Coronary artery (tissue), 2 donors: ENCODE measurements at regions not wholly inside any gene's neighbourhood (a gene's known extent, or its start where the extent isn't known, plus 50 kb on each side); places are given as distances from the start of the nearest gene placed in this dataset.

Source experiments
- DNase-seq: peaks from one replicate; pipeline ENCODE4 v3.0.0-alpha.2; 2017; ENCODE audit warnings: low spot score
- H3K27ac ChIP-seq, 2 donors: fragments of 200-600 bp; sonication (generic); one replicate each; pipeline ENCODE4 v1.5.1; 2016 to 2019
- H3K4me3 ChIP-seq: fragments of 200-600 bp; sonication (generic); 2 replicates; pipeline ENCODE4 v1.5.1; 2016; ENCODE audit warnings: mild to moderate bottlenecking, moderate library complexity
- CTCF ChIP-seq: fragments of 200-600 bp; sonication (generic); IDR thresholded peaks from one replicate; pipeline ENCODE4 v1.5.1; 2019; ENCODE audit warnings: antibody characterized with exemption

- TF ChIP-seq CTCF = no peak
- H3K27ac ChIP-seq = no peak overlapping the region
- H3K4me3 ChIP-seq = no peak overlapping the region
- DNase-seq = no peak
These were observed 50.3 kb downstream of the BMAL2 start for GRCh38 chr12:27382924-27383323.

GRCh38 chr12:27383429-27384260 is 51.0 kb downstream of the BMAL2 start:
- Histone ChIP-seq H3K27ac (no peak overlapping the region), H3K4me3 (no peak overlapping the region)
- TF ChIP-seq CTCF = peak; percentile 74
- DNase-seq = peak; percentile 79

GRCh38 chr12:27384261-27384590 is 51.6 kb downstream of the BMAL2 start:
- Histone ChIP-seq H3K27ac (no peak overlapping the region), H3K4me3 (no peak overlapping the region)
- DNase-seq = no peak
- no peak for TF ChIP-seq CTCF

GRCh38 chr12:27385766-27386564 is 53.3 kb downstream of the BMAL2 start:
- no peak for TF ChIP-seq CTCF
- no peak overlapping the region for H3K4me3 ChIP-seq
- no peak for DNase-seq
- H3K27ac ChIP-seq = no peak overlapping the region

GRCh38 chr12:27387473-27387872 is 54.8 kb downstream of the BMAL2 start:
- no peak for TF ChIP-seq CTCF
- Histone ChIP-seq H3K27ac (no peak overlapping the region), H3K4me3 (no peak overlapping the region)
- DNase-seq = no peak

- no peak for TF ChIP-seq CTCF
- no peak for DNase-seq
These were observed 56.0 kb downstream of the BMAL2 start for GRCh38 chr12:27388650-27389049.

GRCh38 chr12:27394676-27395075 is 51.9 kb upstream of the SMCO2 start:
- no peak for DNase-seq
- no peak overlapping the region for H3K4me3 ChIP-seq
- no peak for TF ChIP-seq CTCF

More at GRCh38 chr12:27388650-27389049, 56.0 kb downstream of the BMAL2 start:
- Histone ChIP-seq H3K4me3 (no peak overlapping the region), H3K27ac (no peak overlapping the region)

More at GRCh38 chr12:27394676-27395075, 51.9 kb upstream of the SMCO2 start:
- no peak overlapping the region for H3K27ac ChIP-seq
